ENCODE measurements at regions not wholly inside any gene's neighbourhood (a gene's known extent, or its start where the extent isn't known, plus 50 kb on each side); places are given as distances from the start of the nearest gene placed in this dataset.

GRCh38 chr18:70387027-70387426 lies 98.2 kb downstream of the SOCS6 start:
- Histone ChIP-seq H3K9me3 (replicated peaks in 1 of 2; ENCODE audit: control insufficient read depth in 1 of 2, insufficient read depth in 1 of 2, low read length in 2 of 2) (no peaks in the 10 kb centered on the region), H3K4me2 (replicated peaks; ENCODE audit: extremely low read depth, low read length, poor library complexity, severe bottlenecking) (no peak overlapping the region), H3K79me2 (ENCODE audit: insufficient read depth, low read length) (no peaks in the 10 kb centered on the region), H3K9ac (ENCODE audit: insufficient read depth, low read length, poor library complexity, severe bottlenecking) (no peak overlapping the region), H3K4me1 (ENCODE audit: control insufficient read depth in 1 of 2, insufficient read depth in 2 of 2, low read length in 2 of 2) (no peaks in the 10 kb centered on the region), H4K20me1 (ENCODE audit: insufficient read depth, low read length) (no peaks in the 10 kb centered on the region), H3K36me3 (replicated peaks in 1 of 2; ENCODE audit: control insufficient read depth in 1 of 2, insufficient read depth in 2 of 2, low read length in 2 of 2) (no peaks in the 10 kb centered on the region), H3K4me3 (replicated peaks in 1 of 3; ENCODE audit: low read depth in 2 of 3, low read length in 3 of 3) (no peak overlapping the region), H2AFZ (ENCODE audit: insufficient read depth, low read depth, low read length, poor library complexity, severe bottlenecking) (no peak overlapping the region), H3K27ac (ENCODE audit: low read depth in 1 of 2, low read length in 2 of 2) (no peak overlapping the region), H3K27me3 (ENCODE audit: control insufficient read depth in 2 of 2, insufficient read depth in 2 of 2, low read length in 2 of 2) (no peaks in the 10 kb centered on the region)
- intact Hi-C loops (cut with micrococcal nuclease): no loop called here
- Mint-ChIP-seq H3K27ac (no peak overlapping the region), H3K27me3 (ENCODE audit: low read depth in 3 of 3) (peaks cover 1 to 3% (median 3%) of the 10 kb centered on the region in 3 donors), H3K4me3 (no peak overlapping the region), H3K4me1 (peaks cover 6% of the 10 kb centered on the region), H3K36me3 (no peaks in the 10 kb centered on the region), H3K9me3 (peaks cover 0 to 4% (median 2%) of the 10 kb centered on the region in 7 donors)
- 100% methylated on average over 1 of the region's 1 CpG for WGBS (ENCODE audit: insufficient coverage)
- TF ChIP-seq, protein P1, sequence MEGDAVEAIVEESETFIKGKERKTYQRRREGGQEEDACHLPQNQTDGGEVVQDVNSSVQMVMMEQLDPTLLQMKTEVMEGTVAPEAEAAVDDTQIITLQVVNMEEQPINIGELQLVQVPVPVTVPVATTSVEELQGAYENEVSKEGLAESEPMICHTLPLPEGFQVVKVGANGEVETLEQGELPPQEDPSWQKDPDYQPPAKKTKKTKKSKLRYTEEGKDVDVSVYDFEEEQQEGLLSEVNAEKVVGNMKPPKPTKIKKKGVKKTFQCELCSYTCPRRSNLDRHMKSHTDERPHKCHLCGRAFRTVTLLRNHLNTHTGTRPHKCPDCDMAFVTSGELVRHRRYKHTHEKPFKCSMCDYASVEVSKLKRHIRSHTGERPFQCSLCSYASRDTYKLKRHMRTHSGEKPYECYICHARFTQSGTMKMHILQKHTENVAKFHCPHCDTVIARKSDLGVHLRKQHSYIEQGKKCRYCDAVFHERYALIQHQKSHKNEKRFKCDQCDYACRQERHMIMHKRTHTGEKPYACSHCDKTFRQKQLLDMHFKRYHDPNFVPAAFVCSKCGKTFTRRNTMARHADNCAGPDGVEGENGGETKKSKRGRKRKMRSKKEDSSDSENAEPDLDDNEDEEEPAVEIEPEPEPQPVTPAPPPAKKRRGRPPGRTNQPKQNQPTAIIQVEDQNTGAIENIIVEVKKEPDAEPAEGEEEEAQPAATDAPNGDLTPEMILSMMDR (IDR thresholded peaks at IDR 0.05): no peak
- DNase-seq: no peak

- Histone ChIP-seq H3K4me1 (ENCODE audit: control insufficient read depth in 1 of 2, insufficient read depth in 2 of 2, low read length in 2 of 2) (no peaks in the 10 kb centered on the region), H3K79me2 (ENCODE audit: insufficient read depth, low read length) (no peaks in the 10 kb centered on the region), H4K20me1 (ENCODE audit: insufficient read depth, low read length) (no peaks in the 10 kb centered on the region), H3K4me2 (replicated peaks; ENCODE audit: extremely low read depth, low read length, poor library complexity, severe bottlenecking) (no peak overlapping the region), H3K27me3 (ENCODE audit: control insufficient read depth in 2 of 2, insufficient read depth in 2 of 2, low read length in 2 of 2) (no peaks in the 10 kb centered on the region), H3K36me3 (replicated peaks in 1 of 2; ENCODE audit: control insufficient read depth in 1 of 2, insufficient read depth in 2 of 2, low read length in 2 of 2) (no peaks in the 10 kb centered on the region), H3K4me3 (replicated peaks in 1 of 3; ENCODE audit: low read depth in 2 of 3, low read length in 3 of 3) (no peak overlapping the region), H3K9me3 (replicated peaks in 1 of 2; ENCODE audit: control insufficient read depth in 1 of 2, insufficient read depth in 1 of 2, low read length in 2 of 2) (no peaks in the 10 kb centered on the region), H2AFZ (ENCODE audit: insufficient read depth, low read depth, low read length, poor library complexity, severe bottlenecking) (no peak overlapping the region), H3K27ac (ENCODE audit: low read depth in 1 of 2, low read length in 2 of 2) (no peak overlapping the region), H3K9ac (ENCODE audit: insufficient read depth, low read length, poor library complexity, severe bottlenecking) (no peak overlapping the region)
- H3K4me1 Mint-ChIP-seq: peaks cover 11% of the 10 kb centered on the region
- peaks cover 1 to 3% (median 3%) of the 10 kb centered on the region in 3 donors for H3K27me3 Mint-ChIP-seq (ENCODE audit: low read depth in 3 of 3)
- no peak overlapping the region for H3K27ac Mint-ChIP-seq
- intact Hi-C loops (cut with micrococcal nuclease): no loop called here
- WGBS (ENCODE audit: insufficient coverage): no CpG with 5 or more reads among the region's 3 CpGs
- DNase-seq: no peak
- no peak overlapping the region for H3K4me3 Mint-ChIP-seq
- TF ChIP-seq, protein P1 (IDR thresholded peaks at IDR 0.05): no peak
- H3K9me3 Mint-ChIP-seq: peaks cover 0 to 4% (median 2%) of the 10 kb centered on the region in 7 donors
- H3K36me3 Mint-ChIP-seq: no peaks in the 10 kb centered on the region
Observed at GRCh38 chr18:70386582-70386981, 97.7 kb downstream of the SOCS6 start.

Data from CD14-positive monocyte (primary cell).